Superior temporal gyrus (tissue), 1 donor: ENCODE measurements at regions not wholly inside any gene's neighbourhood (a gene's known extent, or its start where the extent isn't known, plus 50 kb on each side); places are given as distances from the start of the nearest gene placed in this dataset.
"Not testable (repeated sequence)": the region's sequence is repeated elsewhere in the genome, so short reads cannot be mapped to it uniquely, and the experiment has no call there.

Experiments
- DNase-seq: peaks from one replicate; pipeline ENCODE4 v3.0.0-alpha.2; 2016; ENCODE audit errors: extremely low spot score

DNA sequence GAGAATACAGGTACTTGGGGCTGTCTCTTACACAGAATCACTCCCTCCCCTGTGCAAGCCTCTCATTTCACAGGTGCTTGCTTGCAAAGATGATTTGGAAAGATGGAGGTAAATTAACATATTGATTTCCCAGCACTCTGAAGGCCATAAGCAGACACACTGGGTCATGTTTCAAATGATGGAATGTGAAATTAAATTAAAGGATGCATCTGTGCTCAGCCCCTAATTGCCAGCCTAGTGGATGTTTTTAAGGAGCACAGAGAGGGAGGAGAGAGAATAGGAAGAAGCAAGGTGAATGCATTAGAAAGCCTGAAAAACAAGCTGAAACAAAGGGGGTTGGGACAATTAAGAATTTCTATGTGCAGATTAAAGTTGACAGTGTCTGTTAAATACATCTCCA, 96.1 kb upstream of the GRIP1 start:
- DNase-seq, result no peak

- no peak for DNase-seq
Observed at GRCh38 chr12:66775871-66776270, 97.0 kb upstream of the GRIP1 start.

- DNase-seq, result no peak
Observed at GRCh38 chr12:66776974-66777373, 98.1 kb upstream of the GRIP1 start.

DNA sequence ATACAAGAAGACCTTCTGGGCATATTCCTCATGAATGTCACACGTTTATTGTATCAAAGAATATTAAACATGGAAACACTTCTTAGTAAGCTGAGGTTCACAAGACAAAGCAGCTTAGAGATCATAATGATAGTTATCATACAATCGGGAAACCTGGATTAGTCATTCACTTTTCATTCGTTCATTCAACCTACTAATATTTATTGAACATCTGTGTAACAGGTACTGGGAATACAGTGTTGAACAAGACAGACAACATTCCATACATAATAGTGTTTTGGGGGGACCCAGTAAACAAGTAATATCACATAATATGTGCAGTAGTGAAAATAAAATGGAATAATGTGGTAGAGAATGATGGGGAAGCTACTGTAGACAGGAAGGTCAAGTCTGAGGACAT, 100.6 kb upstream of the GRIP1 start:
- no peak for DNase-seq

DNA sequence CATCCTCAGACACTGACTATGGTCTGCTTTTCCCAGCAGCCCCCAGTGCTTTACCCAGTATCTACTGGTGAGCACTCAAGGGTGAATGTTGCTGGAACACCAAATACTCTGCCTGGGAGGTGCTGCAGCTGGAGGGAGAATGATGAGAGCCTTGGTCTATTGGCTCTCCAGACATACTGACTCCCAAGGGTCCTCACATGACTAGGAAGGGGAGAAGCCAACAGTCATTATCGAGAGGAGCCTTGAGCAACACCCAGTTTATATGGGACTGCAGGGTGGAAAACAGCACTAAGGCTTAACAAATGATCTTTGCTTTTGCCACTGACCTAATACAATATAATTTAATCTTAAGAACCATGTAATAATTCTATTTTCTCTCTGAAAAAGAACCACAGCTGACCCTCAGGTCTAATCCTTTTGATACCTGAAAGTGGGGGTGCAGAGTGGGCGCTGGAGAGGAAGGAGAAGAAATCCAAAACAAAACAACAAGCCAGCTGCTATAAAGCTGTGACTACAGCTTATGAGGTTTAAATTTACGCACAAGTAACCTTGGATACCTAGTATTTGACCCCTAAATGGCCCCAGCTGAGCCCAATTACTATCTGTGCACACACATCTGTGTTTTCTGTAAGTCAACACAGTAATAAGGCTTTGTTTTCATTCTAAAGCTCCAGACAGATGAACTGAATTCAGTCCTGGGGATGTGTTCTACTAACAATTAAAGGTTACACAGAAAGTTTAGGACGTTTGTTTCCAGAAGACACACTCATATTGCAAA, 107.8 kb upstream of the GRIP1 start:
- no peak for DNase-seq

- no peak for DNase-seq
Observed at GRCh38 chr12:66799551-66799950, 120.7 kb upstream of the GRIP1 start.

DNA sequence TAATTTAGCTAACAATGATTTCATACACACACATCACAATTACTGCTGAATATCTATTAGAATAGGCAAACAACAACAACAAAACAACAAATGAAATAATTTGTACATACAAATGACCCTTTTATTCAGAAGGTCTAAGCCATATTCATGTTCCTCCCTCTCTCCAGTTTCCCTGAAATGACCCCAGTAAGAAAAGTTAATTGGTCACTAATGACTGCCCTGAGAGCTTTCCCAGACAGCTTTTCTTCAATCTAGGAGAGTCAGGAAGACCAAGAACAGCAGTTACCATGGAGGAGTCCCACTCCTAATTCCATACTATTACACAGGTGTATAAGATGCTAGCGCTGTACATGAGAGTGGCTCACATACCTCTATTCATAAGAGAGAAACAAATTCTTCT, 121.2 kb upstream of the GRIP1 start:
- DNase-seq, result no peak

GRCh38 chr12:66803930-66804329, 125.1 kb upstream of the GRIP1 start:
- DNase-seq, result peak; percentile 45

- peak; percentile 52 for DNase-seq
Observed at GRCh38 chr12:66804563-66804974, 125.7 kb upstream of the GRIP1 start.

DNA sequence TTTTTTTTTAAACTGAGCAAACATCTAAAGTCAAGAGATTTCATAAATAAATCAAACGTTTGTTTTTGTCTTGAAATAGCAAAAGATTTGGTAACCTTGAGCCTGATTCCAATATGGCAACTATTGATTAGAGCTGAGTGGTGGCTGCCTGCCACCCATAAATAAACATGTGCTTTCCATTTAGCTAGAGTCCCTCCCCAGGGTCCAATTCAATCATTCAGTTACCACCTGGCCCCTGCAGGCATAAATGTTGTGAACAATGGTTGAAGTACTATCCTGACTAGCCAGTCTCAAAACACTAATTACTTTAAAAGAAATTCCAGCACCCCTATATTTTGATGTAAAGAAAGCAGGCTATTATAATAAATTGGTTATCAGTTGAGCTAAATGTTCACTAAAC, 129.7 kb upstream of the GRIP1 start:
- no peak for DNase-seq

- no peak for DNase-seq
Observed at GRCh38 chr12:66813137-66813892, 134.4 kb upstream of the GRIP1 start.

DNA sequence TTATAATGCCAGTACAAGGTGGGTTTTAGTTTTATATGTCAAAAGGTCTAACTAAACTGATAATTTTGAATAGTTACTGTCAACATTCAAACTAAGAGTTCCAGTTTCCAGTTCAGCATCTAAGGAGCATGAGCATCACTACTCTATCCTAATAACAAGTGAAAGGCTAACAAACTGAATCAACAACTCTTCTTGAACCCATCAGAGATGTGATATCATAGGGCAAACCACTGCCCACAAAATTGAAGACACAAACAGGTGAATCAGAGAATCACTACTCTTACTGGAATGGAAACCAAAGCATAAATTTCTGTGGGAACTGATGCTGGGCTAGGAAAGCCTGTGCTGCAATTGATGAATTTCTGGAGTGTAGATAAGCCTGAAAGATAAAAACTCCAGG, 140.7 kb upstream of the GRIP1 start:
- DNase-seq, result no peak

DNA sequence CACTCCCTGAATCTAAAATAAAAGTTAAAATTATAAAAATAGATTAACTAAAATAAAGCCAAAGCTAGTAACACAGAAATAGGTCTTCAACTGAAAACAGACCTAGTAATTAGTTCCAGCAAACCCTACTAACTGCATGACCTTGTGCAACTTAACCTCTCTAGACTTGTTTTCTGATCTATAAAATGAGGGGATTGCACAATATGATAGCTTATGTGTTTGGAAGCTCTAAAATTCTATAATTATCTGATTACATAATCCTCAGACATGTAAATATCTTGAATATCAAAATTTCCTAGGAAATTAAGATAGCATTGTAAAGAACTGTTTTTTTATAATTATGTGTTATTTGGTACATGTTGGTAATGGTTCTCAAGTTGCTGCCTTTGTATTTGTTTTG, 144.1 kb upstream of the GRIP1 start:
- DNase-seq, result no peak

DNA sequence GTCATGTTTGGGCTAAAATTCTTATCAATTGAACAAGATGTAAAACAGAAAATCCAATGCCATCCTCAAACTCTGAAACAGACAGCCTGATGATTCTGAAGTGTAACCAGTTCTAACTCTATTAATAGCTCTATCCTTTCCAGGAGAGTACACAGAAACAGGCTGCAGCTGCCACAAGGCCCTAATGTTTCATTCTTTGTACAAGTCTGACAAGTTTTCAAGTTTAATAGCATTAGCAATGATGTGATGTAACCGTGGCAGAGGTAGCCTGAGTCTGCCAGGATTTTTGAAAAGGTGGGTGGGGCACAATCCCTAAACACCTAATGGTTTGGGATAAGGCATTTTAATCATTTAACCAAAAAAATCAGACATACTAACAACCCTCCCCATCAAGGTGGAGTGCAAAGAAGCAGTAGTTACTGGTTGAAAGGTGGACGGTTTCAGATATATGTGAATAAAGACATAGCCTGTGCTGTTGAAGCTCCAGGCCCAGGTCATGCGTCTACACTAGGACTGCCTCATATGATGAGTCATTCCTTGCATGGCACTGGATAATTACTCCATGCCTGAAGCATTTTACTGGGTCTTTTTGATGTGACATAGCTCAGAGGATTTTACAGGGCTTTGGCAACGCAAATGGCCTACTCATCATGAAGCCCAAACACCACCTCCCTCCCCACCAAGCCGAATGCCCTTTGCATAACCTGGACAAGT, 145.1 kb upstream of the GRIP1 start:
- DNase-seq, result no peak

DNA sequence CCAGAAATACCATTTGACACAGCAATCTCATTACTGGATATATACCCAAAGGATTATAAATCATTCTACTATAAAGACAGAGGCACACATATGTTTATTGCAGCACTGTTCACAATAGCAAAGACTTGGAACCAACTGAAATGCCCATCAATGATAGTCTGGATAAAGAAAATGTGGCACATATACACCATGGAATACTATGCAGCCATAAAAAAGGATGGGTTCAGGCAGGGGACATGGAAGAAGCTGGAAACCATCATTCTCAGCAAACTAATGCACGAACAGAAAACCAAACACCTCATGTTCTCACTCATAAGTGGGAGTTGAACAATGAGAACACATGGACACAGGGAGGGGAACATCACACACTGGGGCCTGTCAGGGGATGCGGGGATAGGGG, 147.0 kb upstream of the GRIP1 start:
- DNase-seq, result not testable (repeated sequence)

DNA sequence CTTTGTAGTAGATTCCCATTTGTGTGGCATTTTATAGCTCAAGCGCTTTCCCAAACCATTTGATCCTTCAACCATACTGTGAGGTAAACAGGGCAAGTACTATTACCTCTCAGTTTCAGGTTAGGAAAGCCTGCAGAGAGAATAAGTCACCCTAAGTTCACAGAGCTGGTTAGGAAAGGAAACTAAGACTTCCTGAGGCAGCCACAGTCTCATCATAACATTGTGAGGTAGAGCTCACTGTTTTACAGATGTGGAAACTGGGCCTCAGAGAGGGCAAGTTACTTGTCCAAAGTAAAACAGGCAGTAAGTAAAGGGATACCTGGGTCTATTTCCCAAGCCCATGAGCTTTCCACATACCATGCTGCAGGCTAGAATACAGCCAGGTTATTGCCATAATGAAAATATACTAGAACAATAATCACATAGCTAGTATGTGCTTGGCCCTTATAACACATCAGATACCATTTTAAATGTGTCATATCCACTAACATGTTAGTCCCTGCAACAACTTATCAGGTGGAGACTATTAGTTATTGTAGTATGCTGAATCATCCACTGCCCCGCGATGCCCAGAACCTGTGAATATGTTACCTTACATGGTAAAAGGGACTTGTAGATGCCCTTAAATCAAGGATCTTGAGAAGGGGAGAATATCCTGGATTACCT, 150.9 kb upstream of the GRIP1 start:
- no peak for DNase-seq

GRCh38 chr12:66831495-66831894, 152.6 kb upstream of the GRIP1 start:
- no peak for DNase-seq

DNA sequence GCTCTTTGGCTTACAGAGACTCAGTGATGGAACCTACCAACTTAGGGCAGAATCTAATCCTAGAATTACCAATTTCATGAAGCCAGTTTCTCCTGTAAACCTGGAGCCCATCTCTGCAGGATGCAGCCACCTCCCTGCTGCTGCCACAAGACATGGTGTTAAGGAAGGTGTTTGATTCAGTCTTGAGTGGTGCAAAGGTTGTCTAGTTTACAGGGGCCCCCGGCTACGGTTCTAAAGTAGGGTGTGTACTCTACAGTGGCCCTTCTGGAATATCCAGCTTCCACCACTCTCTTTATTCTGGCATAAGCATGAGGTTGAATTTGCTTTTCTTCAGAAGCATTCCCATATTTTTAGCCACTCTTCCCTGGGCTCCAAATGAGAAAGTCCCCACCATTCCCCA, 154.1 kb upstream of the GRIP1 start:
- no peak for DNase-seq

DNA sequence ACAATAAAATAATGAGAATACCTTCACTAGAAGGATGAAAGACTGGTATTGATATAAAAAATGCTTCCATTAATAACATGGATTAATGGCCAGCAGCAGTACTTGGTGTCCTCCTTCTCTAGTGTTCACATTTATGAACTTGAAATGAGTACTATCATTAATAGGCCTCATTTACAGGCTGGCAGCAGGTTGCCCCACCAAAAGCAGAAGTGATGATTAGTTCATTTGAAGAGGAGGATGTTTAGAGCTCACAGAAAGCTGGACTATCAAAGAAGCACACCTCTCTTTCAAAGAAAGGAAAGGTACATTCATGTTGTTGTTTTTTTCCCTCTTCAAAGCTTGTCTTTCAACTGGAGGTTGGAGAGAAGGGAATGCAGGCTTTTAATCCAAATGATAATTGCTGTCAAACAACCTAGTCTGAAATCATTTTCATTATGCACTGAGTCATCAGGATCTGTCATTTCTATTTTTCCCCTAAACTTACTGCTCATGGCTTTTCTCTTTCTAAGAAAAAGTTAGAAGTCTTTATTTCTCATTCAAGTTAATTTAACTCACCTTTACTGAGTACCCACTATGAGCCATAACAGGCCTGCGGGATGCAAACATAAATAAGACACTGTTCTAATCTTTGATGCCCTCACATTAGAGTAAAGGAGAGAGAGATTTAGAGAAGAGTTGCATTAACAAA, 157.9 kb upstream of the GRIP1 start:
- no peak for DNase-seq

GRCh38 chr12:66837311-66837627, 158.4 kb upstream of the GRIP1 start:
- no peak for DNase-seq

DNA sequence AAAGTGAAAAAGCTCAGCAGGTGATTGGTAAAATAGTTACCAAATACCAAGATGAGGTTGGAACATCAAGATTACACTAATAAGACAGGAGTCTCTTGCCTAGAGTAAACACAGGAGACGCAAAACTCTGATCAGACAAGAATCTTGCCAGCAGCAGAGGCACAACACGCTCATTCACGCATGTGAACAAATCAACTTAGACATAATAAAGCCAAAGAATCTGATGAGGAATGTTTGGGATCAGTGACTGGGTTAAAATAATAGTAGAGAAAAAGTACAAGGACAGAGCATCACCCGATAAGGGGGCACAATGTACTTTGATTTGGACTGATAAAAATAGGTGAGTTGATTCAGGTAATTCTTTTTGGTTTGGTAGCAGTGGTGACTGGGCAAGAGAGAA, 159.5 kb upstream of the GRIP1 start:
- DNase-seq, result no peak

DNA sequence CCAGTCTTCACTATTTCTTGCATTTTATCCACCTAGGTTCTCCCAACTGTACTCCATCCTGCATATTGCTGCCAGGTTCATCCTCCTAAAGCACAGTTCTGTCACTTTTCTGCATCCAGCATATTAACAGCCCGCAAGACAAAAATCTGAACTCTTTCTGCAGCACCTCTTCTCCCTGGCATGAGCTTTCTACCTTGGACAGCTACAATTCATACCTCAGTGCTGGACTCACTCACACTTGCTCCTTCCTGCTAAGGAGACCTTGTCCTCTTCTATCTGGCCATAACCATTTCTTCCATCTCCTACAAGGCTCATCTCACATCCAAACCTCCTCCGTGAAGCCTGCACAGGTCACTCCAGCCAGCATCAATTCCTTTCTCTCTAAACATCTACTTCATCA, 170.1 kb upstream of the GRIP1 start:
- no peak for DNase-seq
